Suprapubic skin (tissue), 3 donors: ENCODE measurements at regions not wholly inside any gene's neighbourhood (a gene's known extent, or its start where the extent isn't known, plus 50 kb on each side); places are given as distances from the start of the nearest gene placed in this dataset.

Experiments used
- POLR2A ChIP-seq, 2 donors: fragments of 450-650 bp; IDR thresholded peaks; one replicate each; pipeline ENCODE4 v1.6.1; 2017; ENCODE audit warnings: antibody characterized with exemption in 2 of 2, mild to moderate bottlenecking in 2 of 2, moderate library complexity in 2 of 2
- TF ChIP-seq, protein P1 (sequence below), 2 donors: fragments of 200-600 bp in 1 of 2; fragments of 450-650 bp in 1 of 2; sonication (generic) in 1 of 2; IDR thresholded peaks; one replicate each; pipeline ENCODE4 v1.5.1; 2016 to 2019; ENCODE audit warnings: antibody characterized with exemption in 2 of 2, mild to moderate bottlenecking in 1 of 2, moderate library complexity in 1 of 2

DNA sequence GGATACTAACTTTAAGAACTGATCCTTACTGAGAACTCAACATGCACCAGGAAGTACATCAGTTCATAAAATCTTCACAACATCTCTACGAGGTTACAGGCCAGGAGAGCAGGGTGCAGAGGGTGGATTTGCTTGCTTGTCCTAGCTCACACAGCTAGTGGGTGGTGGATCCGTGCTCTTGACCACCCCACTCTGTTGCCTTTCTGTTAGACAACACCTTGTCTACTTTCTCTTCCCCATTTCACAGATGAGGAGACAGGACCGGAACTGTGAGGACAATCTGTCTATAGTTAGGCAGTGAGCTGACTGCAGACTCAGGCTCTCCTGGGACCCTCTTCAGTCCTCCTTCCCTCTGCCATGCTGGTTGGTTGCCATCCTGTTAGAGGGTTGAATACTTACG, 221.7 kb upstream of the TLE3 start:
- TF ChIP-seq, protein P1, sequence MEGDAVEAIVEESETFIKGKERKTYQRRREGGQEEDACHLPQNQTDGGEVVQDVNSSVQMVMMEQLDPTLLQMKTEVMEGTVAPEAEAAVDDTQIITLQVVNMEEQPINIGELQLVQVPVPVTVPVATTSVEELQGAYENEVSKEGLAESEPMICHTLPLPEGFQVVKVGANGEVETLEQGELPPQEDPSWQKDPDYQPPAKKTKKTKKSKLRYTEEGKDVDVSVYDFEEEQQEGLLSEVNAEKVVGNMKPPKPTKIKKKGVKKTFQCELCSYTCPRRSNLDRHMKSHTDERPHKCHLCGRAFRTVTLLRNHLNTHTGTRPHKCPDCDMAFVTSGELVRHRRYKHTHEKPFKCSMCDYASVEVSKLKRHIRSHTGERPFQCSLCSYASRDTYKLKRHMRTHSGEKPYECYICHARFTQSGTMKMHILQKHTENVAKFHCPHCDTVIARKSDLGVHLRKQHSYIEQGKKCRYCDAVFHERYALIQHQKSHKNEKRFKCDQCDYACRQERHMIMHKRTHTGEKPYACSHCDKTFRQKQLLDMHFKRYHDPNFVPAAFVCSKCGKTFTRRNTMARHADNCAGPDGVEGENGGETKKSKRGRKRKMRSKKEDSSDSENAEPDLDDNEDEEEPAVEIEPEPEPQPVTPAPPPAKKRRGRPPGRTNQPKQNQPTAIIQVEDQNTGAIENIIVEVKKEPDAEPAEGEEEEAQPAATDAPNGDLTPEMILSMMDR (IDR thresholded peaks at IDR 0.05): no peak
- no peak for TF ChIP-seq POLR2A (IDR thresholded peaks at IDR 0.05)
